ENCODE measurements at regions not wholly inside any gene's neighbourhood (a gene's known extent, or its start where the extent isn't known, plus 50 kb on each side); places are given as distances from the start of the nearest gene placed in this dataset.

DNA sequence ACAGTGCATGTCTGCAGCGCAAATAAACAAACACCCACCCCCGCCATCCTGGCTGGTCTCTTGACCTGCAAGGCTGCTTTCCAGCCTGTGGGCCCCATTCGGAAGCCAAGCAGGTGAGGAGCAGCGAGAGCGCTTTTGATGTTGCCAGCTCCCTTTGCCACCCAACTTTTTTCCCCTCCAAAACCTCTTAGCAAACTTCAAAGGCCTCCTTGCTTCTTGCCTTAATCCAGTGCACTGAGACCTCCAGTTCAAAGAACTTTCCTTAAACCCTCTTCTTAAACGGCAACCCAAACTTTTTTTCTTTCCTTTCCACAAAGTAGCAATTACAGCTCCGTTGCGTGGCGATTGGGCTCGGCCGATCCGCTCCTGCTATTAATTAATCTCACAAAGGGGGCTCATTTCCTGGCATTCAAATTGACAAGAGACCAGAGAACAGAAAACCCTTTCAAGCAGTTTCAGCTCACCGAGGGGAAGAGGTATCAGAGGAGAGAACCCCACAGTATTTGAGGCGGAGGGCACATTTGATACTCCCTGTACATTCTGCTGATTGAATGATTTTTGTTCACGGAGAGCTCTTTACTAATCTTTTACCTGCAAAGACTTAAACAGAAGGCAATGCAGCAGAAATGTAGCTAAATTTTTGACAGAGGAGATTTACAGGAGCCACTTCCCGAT is 531.4 kb downstream of the TMEM182 start:
- intact Hi-C loops (cut with DNase I), result no loop called here
- TF ChIP-seq, protein P1, sequence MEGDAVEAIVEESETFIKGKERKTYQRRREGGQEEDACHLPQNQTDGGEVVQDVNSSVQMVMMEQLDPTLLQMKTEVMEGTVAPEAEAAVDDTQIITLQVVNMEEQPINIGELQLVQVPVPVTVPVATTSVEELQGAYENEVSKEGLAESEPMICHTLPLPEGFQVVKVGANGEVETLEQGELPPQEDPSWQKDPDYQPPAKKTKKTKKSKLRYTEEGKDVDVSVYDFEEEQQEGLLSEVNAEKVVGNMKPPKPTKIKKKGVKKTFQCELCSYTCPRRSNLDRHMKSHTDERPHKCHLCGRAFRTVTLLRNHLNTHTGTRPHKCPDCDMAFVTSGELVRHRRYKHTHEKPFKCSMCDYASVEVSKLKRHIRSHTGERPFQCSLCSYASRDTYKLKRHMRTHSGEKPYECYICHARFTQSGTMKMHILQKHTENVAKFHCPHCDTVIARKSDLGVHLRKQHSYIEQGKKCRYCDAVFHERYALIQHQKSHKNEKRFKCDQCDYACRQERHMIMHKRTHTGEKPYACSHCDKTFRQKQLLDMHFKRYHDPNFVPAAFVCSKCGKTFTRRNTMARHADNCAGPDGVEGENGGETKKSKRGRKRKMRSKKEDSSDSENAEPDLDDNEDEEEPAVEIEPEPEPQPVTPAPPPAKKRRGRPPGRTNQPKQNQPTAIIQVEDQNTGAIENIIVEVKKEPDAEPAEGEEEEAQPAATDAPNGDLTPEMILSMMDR (IDR thresholded peaks at IDR 0.05; ENCODE audit: borderline replicate concordance, extremely low read depth, insufficient read depth), result no peak
- Histone ChIP-seq H3K4me3 (ENCODE audit: low read length in 3 of 3) (peak overlapping the region in 1 of 3 donors; percentile 26), H3K27me3 (ENCODE audit: control insufficient read depth, insufficient read depth, low read length) (no peaks in the 10 kb centered on the region), H3K4me1 (ENCODE audit: control insufficient read depth in 2 of 3, insufficient read depth in 2 of 3, low read depth in 1 of 3, low read length in 3 of 3) (no peaks in the 10 kb centered on the region), H3K27ac (ENCODE audit: low read depth in 2 of 2, low read length in 2 of 2) (no peak overlapping the region), H3K9ac (ENCODE audit: low read length in 3 of 3) (no peak overlapping the region), H3K9me3 (ENCODE audit: control insufficient read depth in 2 of 3, insufficient read depth in 1 of 3, low read length in 3 of 3) (no peaks in the 10 kb centered on the region), H3K36me3 (ENCODE audit: control insufficient read depth in 2 of 3, insufficient read depth in 3 of 3, low read length in 3 of 3) (no peaks in the 10 kb centered on the region)
- peak in 4 of 5 donors; percentile 40 to 58 (median 42) for DNase-seq
- no peak for FAIRE-seq

- Histone ChIP-seq H3K36me3 (ENCODE audit: control insufficient read depth in 2 of 3, insufficient read depth in 3 of 3, low read length in 3 of 3) (no peaks in the 10 kb centered on the region), H3K9me3 (ENCODE audit: control insufficient read depth in 2 of 3, insufficient read depth in 1 of 3, low read length in 3 of 3) (no peaks in the 10 kb centered on the region), H3K9ac (ENCODE audit: low read length in 3 of 3) (no peak overlapping the region), H3K27me3 (ENCODE audit: control insufficient read depth, insufficient read depth, low read length) (no peaks in the 10 kb centered on the region), H3K27ac (ENCODE audit: low read depth in 2 of 2, low read length in 2 of 2) (no peak overlapping the region), H3K4me3 (ENCODE audit: low read length in 3 of 3) (peak overlapping the region in 1 of 3 donors; percentile 26), H3K4me1 (ENCODE audit: control insufficient read depth in 2 of 3, insufficient read depth in 2 of 3, low read depth in 1 of 3, low read length in 3 of 3) (no peaks in the 10 kb centered on the region)
- TF ChIP-seq, protein P1 (IDR thresholded peaks at IDR 0.05; ENCODE audit: borderline replicate concordance, extremely low read depth, insufficient read depth), result no peak
- intact Hi-C loops (cut with DNase I), result no loop called here
- no peak for FAIRE-seq
- peak in 1 of 5 donors; percentile 39 for DNase-seq
These were observed 531.9 kb downstream of the TMEM182 start for GRCh38 chr2:103293742-103294077.

- no peak for FAIRE-seq
- no peaks in the 10 kb centered on the region for H3K36me3 ChIP-seq (ENCODE audit: control insufficient read depth in 2 of 3, insufficient read depth in 3 of 3, low read length in 3 of 3)
- H3K27me3 ChIP-seq (ENCODE audit: control insufficient read depth, insufficient read depth, low read length), result no peaks in the 10 kb centered on the region
- no peak for DNase-seq
- H3K9me3 ChIP-seq (ENCODE audit: control insufficient read depth in 2 of 3, insufficient read depth in 1 of 3, low read length in 3 of 3), result no peaks in the 10 kb centered on the region
- H3K4me1 ChIP-seq (ENCODE audit: control insufficient read depth in 2 of 3, insufficient read depth in 2 of 3, low read depth in 1 of 3, low read length in 3 of 3), result no peaks in the 10 kb centered on the region
- no peak overlapping the region for H3K27ac ChIP-seq (ENCODE audit: low read depth in 2 of 2, low read length in 2 of 2)
- TF ChIP-seq, protein P1 (IDR thresholded peaks at IDR 0.05; ENCODE audit: borderline replicate concordance, extremely low read depth, insufficient read depth), result no peak
- intact Hi-C loops (cut with DNase I), result no loop called here
- H3K4me3 ChIP-seq (ENCODE audit: low read length in 3 of 3), result no peak overlapping the region
- H3K9ac ChIP-seq (ENCODE audit: low read length in 3 of 3), result no peak overlapping the region
These were observed 532.6 kb downstream of the TMEM182 start for GRCh38 chr2:103294420-103294819.

DNA sequence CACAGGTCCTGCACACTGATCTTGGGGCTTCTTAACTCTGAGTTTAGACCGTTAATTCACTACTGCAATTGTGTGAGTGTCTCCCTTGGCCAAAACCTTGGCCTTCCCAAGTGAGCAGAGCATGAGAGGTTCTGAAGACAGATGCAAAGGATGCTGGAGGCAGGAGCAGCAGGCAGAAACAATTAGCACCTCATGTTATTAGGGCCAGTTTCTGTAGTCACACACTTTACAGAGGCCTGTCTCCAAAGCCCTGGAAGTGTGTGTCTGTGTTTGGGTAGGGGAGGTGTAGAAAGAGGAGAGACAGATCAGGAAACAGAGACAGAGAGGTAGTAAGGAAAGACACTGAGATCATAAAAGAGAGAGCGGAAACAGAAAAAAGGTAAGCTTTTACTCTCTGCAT is 533.8 kb downstream of the TMEM182 start:
- H3K9ac ChIP-seq (ENCODE audit: low read length in 3 of 3), result no peak overlapping the region
- no peaks in the 10 kb centered on the region for H3K27me3 ChIP-seq (ENCODE audit: control insufficient read depth, insufficient read depth, low read length)
- H3K36me3 ChIP-seq (ENCODE audit: control insufficient read depth in 2 of 3, insufficient read depth in 3 of 3, low read length in 3 of 3), result no peaks in the 10 kb centered on the region
- no peak overlapping the region for H3K4me3 ChIP-seq (ENCODE audit: low read length in 3 of 3)
- no peak for DNase-seq
- no peaks in the 10 kb centered on the region for H3K4me1 ChIP-seq (ENCODE audit: control insufficient read depth in 2 of 3, insufficient read depth in 2 of 3, low read depth in 1 of 3, low read length in 3 of 3)
- intact Hi-C loops (cut with DNase I), result no loop called here
- TF ChIP-seq, protein P1 (IDR thresholded peaks at IDR 0.05; ENCODE audit: borderline replicate concordance, extremely low read depth, insufficient read depth), result no peak
- no peak overlapping the region for H3K27ac ChIP-seq (ENCODE audit: low read depth in 2 of 2, low read length in 2 of 2)
- no peaks in the 10 kb centered on the region for H3K9me3 ChIP-seq (ENCODE audit: control insufficient read depth in 2 of 3, insufficient read depth in 1 of 3, low read length in 3 of 3)
- FAIRE-seq, result no peak

Data from kidney (tissue), 13 donors.